ENCODE measurements at regions not wholly inside any gene's neighbourhood (a gene's known extent, or its start where the extent isn't known, plus 50 kb on each side); places are given as distances from the start of the nearest gene placed in this dataset.

DNA sequence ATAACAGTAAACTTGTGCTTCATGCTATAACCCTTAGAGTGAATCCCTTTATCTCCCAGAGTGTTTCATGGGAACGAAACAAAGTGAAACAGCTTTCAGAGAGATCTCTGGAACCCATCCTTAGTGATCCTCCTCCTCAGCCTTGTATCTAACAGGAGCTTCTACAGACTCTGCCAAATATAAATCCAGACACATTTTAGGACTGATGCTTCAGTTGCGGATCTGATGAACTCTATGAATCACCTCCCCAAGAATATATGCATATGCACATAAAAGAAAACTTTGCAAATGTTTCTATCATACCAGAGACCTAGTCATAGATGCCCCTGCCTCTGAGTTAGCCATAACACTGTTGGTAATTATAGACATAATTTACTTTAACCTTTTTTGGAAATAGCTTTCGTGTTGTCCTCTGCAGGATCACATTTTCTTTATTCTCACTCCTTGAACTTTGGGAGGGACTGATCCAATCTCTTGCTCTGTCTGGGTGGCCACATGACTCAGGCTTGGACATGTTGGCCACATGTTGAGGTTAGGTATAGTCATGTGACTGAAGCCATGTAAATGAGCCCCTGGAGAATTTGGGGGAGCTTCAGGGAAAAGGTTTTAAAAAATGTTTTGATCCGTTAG, 306.4 kb upstream of the CNTN3 start:
- TF ChIP-seq, protein P1, sequence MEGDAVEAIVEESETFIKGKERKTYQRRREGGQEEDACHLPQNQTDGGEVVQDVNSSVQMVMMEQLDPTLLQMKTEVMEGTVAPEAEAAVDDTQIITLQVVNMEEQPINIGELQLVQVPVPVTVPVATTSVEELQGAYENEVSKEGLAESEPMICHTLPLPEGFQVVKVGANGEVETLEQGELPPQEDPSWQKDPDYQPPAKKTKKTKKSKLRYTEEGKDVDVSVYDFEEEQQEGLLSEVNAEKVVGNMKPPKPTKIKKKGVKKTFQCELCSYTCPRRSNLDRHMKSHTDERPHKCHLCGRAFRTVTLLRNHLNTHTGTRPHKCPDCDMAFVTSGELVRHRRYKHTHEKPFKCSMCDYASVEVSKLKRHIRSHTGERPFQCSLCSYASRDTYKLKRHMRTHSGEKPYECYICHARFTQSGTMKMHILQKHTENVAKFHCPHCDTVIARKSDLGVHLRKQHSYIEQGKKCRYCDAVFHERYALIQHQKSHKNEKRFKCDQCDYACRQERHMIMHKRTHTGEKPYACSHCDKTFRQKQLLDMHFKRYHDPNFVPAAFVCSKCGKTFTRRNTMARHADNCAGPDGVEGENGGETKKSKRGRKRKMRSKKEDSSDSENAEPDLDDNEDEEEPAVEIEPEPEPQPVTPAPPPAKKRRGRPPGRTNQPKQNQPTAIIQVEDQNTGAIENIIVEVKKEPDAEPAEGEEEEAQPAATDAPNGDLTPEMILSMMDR (IDR thresholded peaks at IDR 0.05) = no peak
- no peak for TF ChIP-seq POLR2A (IDR thresholded peaks at IDR 0.05; ENCODE audit: low read depth)
